ENCODE measurements at regions not wholly inside any gene's neighbourhood (a gene's known extent, or its start where the extent isn't known, plus 50 kb on each side); places are given as distances from the start of the nearest gene placed in this dataset.

DNA sequence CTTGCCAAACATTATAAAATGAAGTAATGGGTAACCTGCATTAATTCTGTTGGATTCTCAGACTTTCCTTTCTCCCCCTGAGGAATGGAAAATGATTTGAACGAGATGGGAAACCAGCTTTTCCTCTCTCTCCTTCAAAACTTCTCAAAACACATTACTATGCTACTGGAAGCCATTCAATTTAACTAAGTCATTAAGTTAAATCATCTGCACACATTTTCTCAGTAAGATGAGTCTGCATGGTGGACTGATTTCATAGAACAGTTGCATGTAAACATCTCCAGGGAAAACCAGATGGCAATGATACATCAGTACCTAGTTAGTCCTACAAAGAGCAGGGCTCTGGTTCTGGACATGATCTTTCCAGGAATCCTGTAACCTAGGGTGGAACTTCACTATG is 59.9 kb downstream of the BMP4 start:
- H3K36me3 ChIP-seq (ENCODE audit: control insufficient read depth in 5 of 5, insufficient read depth in 5 of 5, low read length in 5 of 5): no peaks in the 10 kb centered on the region
- no peak overlapping the region for H3K27ac ChIP-seq (ENCODE audit: low read depth, low read length)
- peaks cover 2 to 16% (median 6%) of the 10 kb centered on the region in 5 donors for H3K4me1 ChIP-seq (ENCODE audit: control insufficient read depth in 5 of 5, insufficient read depth in 5 of 5, low read length in 5 of 5)
- H3K4me3 ChIP-seq (ENCODE audit: low read depth in 1 of 5, low read length in 5 of 5): no peak overlapping the region
- H3K9me3 ChIP-seq (ENCODE audit: control insufficient read depth in 5 of 5, low read length in 5 of 5): no peaks in the 10 kb centered on the region
- no peak overlapping the region for H3K9ac ChIP-seq (ENCODE audit: low read length in 5 of 5)
- H3K27me3 ChIP-seq (ENCODE audit: control insufficient read depth in 5 of 5, insufficient read depth in 4 of 5, low read length in 5 of 5): no peaks in the 10 kb centered on the region

DNA sequence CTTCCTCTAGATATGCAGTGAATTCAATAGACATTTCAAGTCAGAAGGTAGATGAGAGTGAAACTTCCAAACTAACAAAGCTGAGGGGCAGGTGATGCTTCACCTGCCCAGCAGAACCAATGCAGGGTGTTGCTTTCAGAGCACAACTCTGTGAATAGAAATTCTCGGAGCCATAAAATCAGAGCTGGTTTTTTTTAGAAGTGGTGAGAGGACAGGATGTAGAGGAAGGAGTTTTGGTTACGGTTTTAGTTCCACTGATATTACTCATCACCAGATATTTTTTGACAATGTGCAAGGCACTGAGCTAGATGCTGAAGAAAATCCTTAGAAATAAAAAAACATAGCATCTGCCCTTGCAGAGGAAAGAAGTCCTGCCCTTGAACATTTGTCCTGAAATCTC is 62.2 kb downstream of the BMP4 start:
- Histone ChIP-seq H3K36me3 (ENCODE audit: control insufficient read depth in 5 of 5, insufficient read depth in 5 of 5, low read length in 5 of 5) (no peaks in the 10 kb centered on the region), H3K4me1 (ENCODE audit: control insufficient read depth in 5 of 5, insufficient read depth in 5 of 5, low read length in 5 of 5) (peaks cover 0 to 8% (median 4%) of the 10 kb centered on the region in 5 donors), H3K4me3 (ENCODE audit: low read depth in 1 of 5, low read length in 5 of 5) (no peak overlapping the region), H3K9me3 (ENCODE audit: control insufficient read depth in 5 of 5, low read length in 5 of 5) (no peaks in the 10 kb centered on the region), H3K27ac (ENCODE audit: low read depth, low read length) (no peak overlapping the region), H3K27me3 (ENCODE audit: control insufficient read depth in 5 of 5, insufficient read depth in 4 of 5, low read length in 5 of 5) (no peaks in the 10 kb centered on the region), H3K9ac (ENCODE audit: low read length in 5 of 5) (no peak overlapping the region)

DNA sequence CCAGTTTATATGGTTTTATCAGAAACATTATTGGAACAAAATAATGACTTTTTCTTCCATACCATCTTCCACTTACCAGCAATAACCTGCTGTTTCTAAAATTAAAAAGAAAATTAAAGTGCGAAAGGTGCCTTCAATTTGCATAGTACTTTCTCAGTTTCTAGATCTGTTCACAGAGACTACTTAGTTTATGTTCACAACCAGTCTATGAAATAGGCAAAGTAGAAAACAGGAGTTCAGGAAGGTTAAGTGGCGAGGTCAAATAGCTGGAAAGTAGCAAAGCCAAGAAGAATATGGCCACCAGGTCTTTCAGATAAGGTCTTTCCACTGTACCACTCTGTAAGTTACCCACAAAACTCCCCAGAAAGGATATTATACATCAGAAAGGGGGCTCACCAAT is 63.3 kb downstream of the BMP4 start:
- H3K4me1 ChIP-seq (ENCODE audit: control insufficient read depth in 5 of 5, insufficient read depth in 5 of 5, low read length in 5 of 5): peaks cover 0 to 8% (median 4%) of the 10 kb centered on the region in 5 donors
- H3K27ac ChIP-seq (ENCODE audit: low read depth, low read length): no peak overlapping the region
- no peaks in the 10 kb centered on the region for H3K36me3 ChIP-seq (ENCODE audit: control insufficient read depth in 5 of 5, insufficient read depth in 5 of 5, low read length in 5 of 5)
- H3K4me3 ChIP-seq (ENCODE audit: low read depth in 1 of 5, low read length in 5 of 5): no peak overlapping the region
- H3K9ac ChIP-seq (ENCODE audit: low read length in 5 of 5): no peak overlapping the region
- H3K9me3 ChIP-seq (ENCODE audit: control insufficient read depth in 5 of 5, low read length in 5 of 5): no peaks in the 10 kb centered on the region
- no peaks in the 10 kb centered on the region for H3K27me3 ChIP-seq (ENCODE audit: control insufficient read depth in 5 of 5, insufficient read depth in 4 of 5, low read length in 5 of 5)

DNA sequence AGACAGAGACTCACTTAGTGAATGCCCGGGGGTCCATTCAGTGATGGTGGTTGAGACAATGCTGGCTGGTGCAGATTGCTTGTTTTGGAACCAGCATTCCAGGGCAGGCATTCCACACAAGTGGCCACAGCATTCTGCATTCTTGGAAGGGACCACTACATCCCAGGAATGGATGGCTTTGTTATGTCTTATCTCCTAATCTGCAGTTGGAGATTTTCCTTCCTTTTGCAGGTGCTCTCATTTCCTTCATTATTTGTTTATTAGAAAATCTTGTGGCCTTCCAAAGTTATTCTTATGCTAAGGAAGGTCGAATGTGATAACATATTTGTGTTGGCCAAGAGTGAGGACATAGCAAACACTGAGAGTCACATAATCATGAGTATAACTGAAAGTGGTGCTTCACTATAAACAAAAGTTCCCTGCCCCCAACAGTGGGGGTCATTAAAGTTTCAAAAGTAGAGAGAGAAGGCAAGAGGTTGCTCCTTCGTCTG is 66.0 kb downstream of the BMP4 start:
- peaks cover 0 to 8% (median 0%) of the 10 kb centered on the region in 5 donors for H3K4me1 ChIP-seq (ENCODE audit: control insufficient read depth in 5 of 5, insufficient read depth in 5 of 5, low read length in 5 of 5)
- H3K27ac ChIP-seq (ENCODE audit: low read depth, low read length): no peak overlapping the region
- no peak overlapping the region for H3K4me3 ChIP-seq (ENCODE audit: low read depth in 1 of 5, low read length in 5 of 5)
- H3K9ac ChIP-seq (ENCODE audit: low read length in 5 of 5): no peak overlapping the region
- no peaks in the 10 kb centered on the region for H3K36me3 ChIP-seq (ENCODE audit: control insufficient read depth in 5 of 5, insufficient read depth in 5 of 5, low read length in 5 of 5)
- no peaks in the 10 kb centered on the region for H3K27me3 ChIP-seq (ENCODE audit: control insufficient read depth in 5 of 5, insufficient read depth in 4 of 5, low read length in 5 of 5)
- H3K9me3 ChIP-seq (ENCODE audit: control insufficient read depth in 5 of 5, low read length in 5 of 5): no peaks in the 10 kb centered on the region

DNA sequence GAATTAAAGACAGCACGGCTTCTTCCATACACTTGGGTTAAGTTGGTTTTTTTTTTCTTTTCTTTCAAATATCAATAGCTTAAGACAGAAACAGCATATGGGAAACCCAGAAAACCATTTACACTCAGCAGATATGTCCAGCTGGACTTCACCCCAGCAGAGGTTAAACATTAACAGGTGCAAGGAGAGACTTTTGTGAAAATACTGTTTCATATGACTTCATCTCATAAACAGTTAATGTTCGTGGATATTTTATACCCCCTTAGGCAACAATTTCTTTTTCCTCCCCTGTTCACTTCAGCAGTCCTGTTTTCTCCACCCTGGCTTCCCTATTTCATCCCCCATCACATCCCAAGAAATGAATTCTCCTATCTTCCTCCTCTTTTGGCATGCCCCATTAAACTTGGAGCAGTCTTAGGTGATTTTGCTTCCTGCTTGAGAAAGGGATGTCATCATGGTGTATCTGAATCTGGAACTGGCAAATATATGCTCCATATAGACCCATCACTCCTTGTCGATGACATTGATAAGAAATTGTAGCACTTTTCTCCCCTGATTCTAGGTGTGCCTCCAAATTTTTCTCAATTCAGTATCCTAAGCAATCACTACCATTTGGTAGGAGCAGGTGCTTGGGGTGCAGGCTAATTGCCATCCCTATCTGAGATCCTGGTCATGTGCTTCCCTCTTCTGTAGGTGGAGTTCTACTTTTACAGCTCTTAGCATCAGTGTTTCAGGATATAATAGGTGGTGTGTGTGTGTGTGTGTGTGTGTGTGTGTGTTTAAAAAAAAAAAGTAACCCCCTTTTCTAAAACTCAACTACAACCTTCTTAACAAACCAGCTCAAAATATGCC is 67.9 kb downstream of the BMP4 start:
- Histone ChIP-seq H3K27ac (ENCODE audit: low read depth, low read length) (no peak overlapping the region), H3K36me3 (ENCODE audit: control insufficient read depth in 5 of 5, insufficient read depth in 5 of 5, low read length in 5 of 5) (no peaks in the 10 kb centered on the region), H3K27me3 (ENCODE audit: control insufficient read depth in 5 of 5, insufficient read depth in 4 of 5, low read length in 5 of 5) (no peaks in the 10 kb centered on the region), H3K4me3 (ENCODE audit: low read depth in 1 of 5, low read length in 5 of 5) (no peak overlapping the region), H3K9ac (ENCODE audit: low read length in 5 of 5) (no peak overlapping the region), H3K9me3 (ENCODE audit: control insufficient read depth in 5 of 5, low read length in 5 of 5) (no peaks in the 10 kb centered on the region), H3K4me1 (ENCODE audit: control insufficient read depth in 5 of 5, insufficient read depth in 5 of 5, low read length in 5 of 5) (peaks cover 0 to 8% (median 0%) of the 10 kb centered on the region in 5 donors)

- no peaks in the 10 kb centered on the region for H3K36me3 ChIP-seq (ENCODE audit: control insufficient read depth in 5 of 5, insufficient read depth in 5 of 5, low read length in 5 of 5)
- no peak overlapping the region for H3K27ac ChIP-seq (ENCODE audit: low read depth, low read length)
- H3K9ac ChIP-seq (ENCODE audit: low read length in 5 of 5): no peak overlapping the region
- peaks cover 0 to 8% (median 2%) of the 10 kb centered on the region in 5 donors for H3K4me1 ChIP-seq (ENCODE audit: control insufficient read depth in 5 of 5, insufficient read depth in 5 of 5, low read length in 5 of 5)
- H3K4me3 ChIP-seq (ENCODE audit: low read depth in 1 of 5, low read length in 5 of 5): no peak overlapping the region
- no peaks in the 10 kb centered on the region for H3K27me3 ChIP-seq (ENCODE audit: control insufficient read depth in 5 of 5, insufficient read depth in 4 of 5, low read length in 5 of 5)
- H3K9me3 ChIP-seq (ENCODE audit: control insufficient read depth in 5 of 5, low read length in 5 of 5): no peaks in the 10 kb centered on the region
Observed at GRCh38 chr14:53885136-53885640, 71.4 kb downstream of the BMP4 start.

GRCh38 chr14:53884601-53885000 is 72.0 kb downstream of the BMP4 start:
- Histone ChIP-seq H3K4me3 (ENCODE audit: low read depth in 1 of 5, low read length in 5 of 5) (no peak overlapping the region), H3K36me3 (ENCODE audit: control insufficient read depth in 5 of 5, insufficient read depth in 5 of 5, low read length in 5 of 5) (no peaks in the 10 kb centered on the region)

GRCh38 chr14:53883739-53884138 is 72.9 kb downstream of the BMP4 start:
- H3K9ac ChIP-seq (ENCODE audit: low read length in 5 of 5): no peak overlapping the region

More at GRCh38 chr14:53884601-53885000, 72.0 kb downstream of the BMP4 start:
- H3K27me3 ChIP-seq (ENCODE audit: control insufficient read depth in 5 of 5, insufficient read depth in 4 of 5, low read length in 5 of 5): no peaks in the 10 kb centered on the region
- H3K27ac ChIP-seq (ENCODE audit: low read depth, low read length): no peak overlapping the region
- no peaks in the 10 kb centered on the region for H3K9me3 ChIP-seq (ENCODE audit: control insufficient read depth in 5 of 5, low read length in 5 of 5)
- H3K9ac ChIP-seq (ENCODE audit: low read length in 5 of 5): no peak overlapping the region
- peaks cover 0 to 10% (median 0%) of the 10 kb centered on the region in 5 donors for H3K4me1 ChIP-seq (ENCODE audit: control insufficient read depth in 5 of 5, insufficient read depth in 5 of 5, low read length in 5 of 5)

GRCh38 chr14:53882684-53883083 is 73.9 kb downstream of the BMP4 start:
- Histone ChIP-seq H3K27me3 (ENCODE audit: control insufficient read depth in 5 of 5, insufficient read depth in 4 of 5, low read length in 5 of 5) (no peaks in the 10 kb centered on the region), H3K4me3 (ENCODE audit: low read depth in 1 of 5, low read length in 5 of 5) (no peak overlapping the region), H3K36me3 (ENCODE audit: control insufficient read depth in 5 of 5, insufficient read depth in 5 of 5, low read length in 5 of 5) (no peaks in the 10 kb centered on the region), H3K27ac (ENCODE audit: low read depth, low read length) (no peak overlapping the region), H3K9me3 (ENCODE audit: control insufficient read depth in 5 of 5, low read length in 5 of 5) (no peaks in the 10 kb centered on the region), H3K4me1 (ENCODE audit: control insufficient read depth in 5 of 5, insufficient read depth in 5 of 5, low read length in 5 of 5) (peaks cover 0 to 16% (median 0%) of the 10 kb centered on the region in 5 donors), H3K9ac (ENCODE audit: low read length in 5 of 5) (no peak overlapping the region)

More at GRCh38 chr14:53883739-53884138, 72.9 kb downstream of the BMP4 start:
- Histone ChIP-seq H3K27me3 (ENCODE audit: control insufficient read depth in 5 of 5, insufficient read depth in 4 of 5, low read length in 5 of 5) (no peaks in the 10 kb centered on the region), H3K9me3 (ENCODE audit: control insufficient read depth in 5 of 5, low read length in 5 of 5) (no peaks in the 10 kb centered on the region), H3K36me3 (ENCODE audit: control insufficient read depth in 5 of 5, insufficient read depth in 5 of 5, low read length in 5 of 5) (no peaks in the 10 kb centered on the region), H3K4me1 (ENCODE audit: control insufficient read depth in 5 of 5, insufficient read depth in 5 of 5, low read length in 5 of 5) (peaks cover 0 to 16% (median 0%) of the 10 kb centered on the region in 5 donors), H3K4me3 (ENCODE audit: low read depth in 1 of 5, low read length in 5 of 5) (no peak overlapping the region), H3K27ac (ENCODE audit: low read depth, low read length) (no peak overlapping the region)

GRCh38 chr14:53881921-53882320 is 74.7 kb downstream of the BMP4 start:
- H3K4me3 ChIP-seq (ENCODE audit: low read depth in 1 of 5, low read length in 5 of 5): no peak overlapping the region
- no peaks in the 10 kb centered on the region for H3K27me3 ChIP-seq (ENCODE audit: control insufficient read depth in 5 of 5, insufficient read depth in 4 of 5, low read length in 5 of 5)
- no peak overlapping the region for H3K9ac ChIP-seq (ENCODE audit: low read length in 5 of 5)
- H3K4me1 ChIP-seq (ENCODE audit: control insufficient read depth in 5 of 5, insufficient read depth in 5 of 5, low read length in 5 of 5): peaks cover 0 to 16% (median 0%) of the 10 kb centered on the region in 5 donors
- no peaks in the 10 kb centered on the region for H3K36me3 ChIP-seq (ENCODE audit: control insufficient read depth in 5 of 5, insufficient read depth in 5 of 5, low read length in 5 of 5)
- no peak overlapping the region for H3K27ac ChIP-seq (ENCODE audit: low read depth, low read length)
- H3K9me3 ChIP-seq (ENCODE audit: control insufficient read depth in 5 of 5, low read length in 5 of 5): no peaks in the 10 kb centered on the region

Measured in subcutaneous abdominal adipose tissue (tissue), 5 donors.